Naive thymus-derived CD8-positive, alpha-beta T cell (primary cell): ENCODE measurements at regions not wholly inside any gene's neighbourhood (a gene's known extent, or its start where the extent isn't known, plus 50 kb on each side); places are given as distances from the start of the nearest gene placed in this dataset. TPM values are rescaled to one million over a fixed set of nuclear protein-coding genes. Genes with fewer than 3 reads are reported as not detected.
"Not testable (repeated sequence)": the region's sequence is repeated elsewhere in the genome, so short reads cannot be mapped to it uniquely, and the experiment has no call there.

Experiments used
- ATAC-seq, 2 donors: fragments of 150-1000 bp; cut with Tn5 transposase in 1 of 2; sonication (Bioruptor Pico), chemical (Tn5 transposase) in 1 of 2; 1 replicate in 1 of 2; 2 replicates in 1 of 2; pipeline ENCODE4 v1.10.0; 2021; ENCODE audit warnings: mild to moderate bottlenecking in 2 of 2, moderate library complexity in 2 of 2
- POLR2A ChIA-PET: fragments of 350-600 bp; sonication (Branson Sonifier 250); formaldehyde crosslinking; loops from one replicate; lab custom pipeline; 2021; ENCODE audit warnings: antibody characterized with exemption; lab: Charles Lee
- DNase-seq, 10 donors: peaks; one replicate each; pipeline versions ENCODE4 v3.0.0 to v3.0.0-alpha.2; 2020 to 2022
- H3K27ac Mint-ChIP-seq, 10 donors: one replicate each; pipeline ENCODE4 v1.8.0; 2020 to 2022; ENCODE audit warnings: mild to moderate bottlenecking in 10 of 10, mixed read lengths in 10 of 10, moderate library complexity in 4 of 10, inconsistent platforms in 1 of 10
- H3K27me3 Mint-ChIP-seq, 5 donors: one replicate each; pipeline ENCODE4 v1.8.0; 2021 to 2022; ENCODE audit warnings: mixed read lengths in 5 of 5
- H3K36me3 Mint-ChIP-seq, 3 donors: one replicate each; pipeline ENCODE4 v1.8.0; 2020 to 2022; ENCODE audit warnings: mixed read lengths in 3 of 3, mild to moderate bottlenecking in 2 of 3, inconsistent platforms in 1 of 3
- H3K4me1 Mint-ChIP-seq, 4 donors: one replicate each; pipeline ENCODE4 v1.8.0; 2021 to 2022; ENCODE audit warnings: mixed read lengths in 4 of 4
- H3K4me3 Mint-ChIP-seq, 10 donors: one replicate each; pipeline ENCODE4 v1.8.0; 2020 to 2022; ENCODE audit warnings: mild to moderate bottlenecking in 10 of 10, mixed read lengths in 10 of 10, moderate library complexity in 6 of 10, inconsistent platforms in 1 of 10
- H3K9me3 Mint-ChIP-seq, 9 donors: one replicate each; pipeline ENCODE4 v1.8.0; 2020 to 2022; ENCODE audit warnings: mixed read lengths in 9 of 9, mild to moderate bottlenecking in 3 of 9, inconsistent platforms in 1 of 9, moderate library complexity in 1 of 9
- microRNA-seq: library from miRNA; unstranded; fragments of <30 nt; microRNA quantifications from one replicate; pipeline ENCODE4 v1.2.0, GENCODE V29; 2022; ENCODE audit warnings: borderline microRNAs expressed

GRCh38 chr16:70059429-70059828, 54.7 kb upstream of the PDPR start:
- DNase-seq, H3K4me3 Mint-ChIP-seq, POLR2A ChIA-PET, ATAC-seq, H3K9me3 Mint-ChIP-seq, H3K27me3 Mint-ChIP-seq, H3K36me3 Mint-ChIP-seq: not testable (repeated sequence)
- peaks cover 0 to 34% (median 10%) of the 10 kb centered on the region in 4 donors for H3K4me1 Mint-ChIP-seq
- H3K27ac Mint-ChIP-seq = peak overlapping the region in 1 of 10 donors; percentile 34

GRCh38 chr16:70060521-70061027, 53.6 kb upstream of the PDPR start:
- POLR2A ChIA-PET, H3K27me3 Mint-ChIP-seq: not testable (repeated sequence)

DNA sequence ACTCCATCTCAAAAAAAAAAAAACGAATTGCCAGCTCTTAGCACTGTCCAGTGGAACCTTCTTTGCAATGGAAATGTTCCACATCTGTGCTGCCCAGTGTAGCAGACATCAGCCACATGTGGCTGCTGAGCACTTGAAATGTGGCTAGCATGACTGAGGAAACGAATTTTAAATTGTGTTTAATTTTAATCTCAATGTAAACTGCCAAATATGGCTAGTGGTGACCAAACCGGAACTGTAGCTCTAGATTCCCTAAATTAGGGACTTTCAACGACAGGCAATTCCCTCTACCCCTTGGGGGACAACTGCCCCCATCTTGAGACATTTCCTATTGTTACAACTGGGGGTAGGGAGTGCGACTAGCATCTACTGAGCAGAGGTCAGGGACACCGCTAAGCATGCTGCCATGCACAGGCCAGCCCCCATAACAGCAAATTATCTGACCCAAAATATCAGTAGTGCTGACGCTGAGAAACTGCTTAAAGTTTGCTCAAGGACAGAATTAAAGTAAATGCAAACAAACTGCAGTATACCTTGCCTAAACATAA, 52.4 kb upstream of the PDPR start:
- H3K9me3 Mint-ChIP-seq, POLR2A ChIA-PET, H3K36me3 Mint-ChIP-seq, H3K27me3 Mint-ChIP-seq, H3K4me3 Mint-ChIP-seq, DNase-seq, ATAC-seq: not testable (repeated sequence)
- Mint-ChIP-seq H3K4me1 (peaks cover 0 to 36% (median 11%) of the 10 kb centered on the region in 4 donors), H3K27ac (peak overlapping the region in 2 of 10 donors; percentile 34 to 48)

More at GRCh38 chr16:70060521-70061027, 53.6 kb upstream of the PDPR start:
- not testable (repeated sequence) for H3K4me3 Mint-ChIP-seq, ATAC-seq, H3K9me3 Mint-ChIP-seq, H3K27ac Mint-ChIP-seq, H3K36me3 Mint-ChIP-seq, DNase-seq
- peaks cover 0 to 38% (median 11%) of the 10 kb centered on the region in 4 donors for H3K4me1 Mint-ChIP-seq

- peaks cover 0 to 37% (median 12%) of the 10 kb centered on the region in 4 donors for H3K4me1 Mint-ChIP-seq
- POLR2A ChIA-PET, H3K9me3 Mint-ChIP-seq, H3K4me3 Mint-ChIP-seq, H3K27ac Mint-ChIP-seq, DNase-seq, ATAC-seq, H3K36me3 Mint-ChIP-seq, H3K27me3 Mint-ChIP-seq: not testable (repeated sequence)
Observed at GRCh38 chr16:70062947-70063346, 51.2 kb upstream of the PDPR start.

Small RNAs in the stretch of these regions (microRNA-seq; reads per million reads assigned to microRNA genes)
- gene MIR1972-2 = not detected
